ENCODE measurements at regions not wholly inside any gene's neighbourhood (a gene's known extent, or its start where the extent isn't known, plus 50 kb on each side); places are given as distances from the start of the nearest gene placed in this dataset.

GRCh38 chr1:70675737-70676156 lies 264.7 kb downstream of the CTH start:
- Histone ChIP-seq H3K27ac (ENCODE audit: low read depth, low read length) (no peak overlapping the region), H3K4me3 (replicated peaks in 1 of 2; ENCODE audit: low read depth in 1 of 2, low read length in 2 of 2) (no peak overlapping the region), H3K9me3 (ENCODE audit: control insufficient read depth in 1 of 2, insufficient read depth in 1 of 2, low read depth in 1 of 2, low read length in 2 of 2) (no peaks in the 10 kb centered on the region), H3K79me2 (ENCODE audit: insufficient read depth, low read length) (no peaks in the 10 kb centered on the region), H3K4me2 (ENCODE audit: low read length) (no peak overlapping the region), H3K9ac (ENCODE audit: low read length) (no peak overlapping the region), H3K9me2 (ENCODE audit: insufficient read depth) (no peaks in the 10 kb centered on the region), H3K27me3 (ENCODE audit: insufficient read depth, low read length) (peaks cover 29% of the 10 kb centered on the region), H2AFZ (ENCODE audit: low read depth, low read length, poor library complexity, severe bottlenecking) (no peak overlapping the region), H3K4me1 (ENCODE audit: control insufficient read depth in 1 of 2, insufficient read depth in 2 of 2, low read length in 2 of 2) (no peaks in the 10 kb centered on the region), H3K36me3 (ENCODE audit: control insufficient read depth in 1 of 2, insufficient read depth in 2 of 2, low read length in 2 of 2) (no peaks in the 10 kb centered on the region), H4K20me1 (ENCODE audit: insufficient read depth) (no peaks in the 10 kb centered on the region)
- RAD21 ChIA-PET (ENCODE audit: low non-redundant PET in 1 of 2, low total read pairs in 2 of 2, uncharacterized antibody in 2 of 2, unreplicated experiment in 2 of 2), result no interaction called here
- POLR2A ChIA-PET, result no interaction called here
- intact Hi-C loops (cut with micrococcal nuclease), result no loop called here
- DNase-seq (ENCODE audit: low read depth, low spot score) (no peak), ATAC-seq (0 out of 2 replicates have a peak, but pooled peaks have one; percentile 30)
- CTCF ChIA-PET, result no interaction called here
- TF ChIP-seq, protein P1, sequence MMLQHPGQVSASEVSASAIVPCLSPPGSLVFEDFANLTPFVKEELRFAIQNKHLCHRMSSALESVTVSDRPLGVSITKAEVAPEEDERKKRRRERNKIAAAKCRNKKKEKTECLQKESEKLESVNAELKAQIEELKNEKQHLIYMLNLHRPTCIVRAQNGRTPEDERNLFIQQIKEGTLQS (IDR thresholded peaks at IDR 0.05), result no peak
- no TSS peak for BruUV-seq (replicated peaks)

DNA sequence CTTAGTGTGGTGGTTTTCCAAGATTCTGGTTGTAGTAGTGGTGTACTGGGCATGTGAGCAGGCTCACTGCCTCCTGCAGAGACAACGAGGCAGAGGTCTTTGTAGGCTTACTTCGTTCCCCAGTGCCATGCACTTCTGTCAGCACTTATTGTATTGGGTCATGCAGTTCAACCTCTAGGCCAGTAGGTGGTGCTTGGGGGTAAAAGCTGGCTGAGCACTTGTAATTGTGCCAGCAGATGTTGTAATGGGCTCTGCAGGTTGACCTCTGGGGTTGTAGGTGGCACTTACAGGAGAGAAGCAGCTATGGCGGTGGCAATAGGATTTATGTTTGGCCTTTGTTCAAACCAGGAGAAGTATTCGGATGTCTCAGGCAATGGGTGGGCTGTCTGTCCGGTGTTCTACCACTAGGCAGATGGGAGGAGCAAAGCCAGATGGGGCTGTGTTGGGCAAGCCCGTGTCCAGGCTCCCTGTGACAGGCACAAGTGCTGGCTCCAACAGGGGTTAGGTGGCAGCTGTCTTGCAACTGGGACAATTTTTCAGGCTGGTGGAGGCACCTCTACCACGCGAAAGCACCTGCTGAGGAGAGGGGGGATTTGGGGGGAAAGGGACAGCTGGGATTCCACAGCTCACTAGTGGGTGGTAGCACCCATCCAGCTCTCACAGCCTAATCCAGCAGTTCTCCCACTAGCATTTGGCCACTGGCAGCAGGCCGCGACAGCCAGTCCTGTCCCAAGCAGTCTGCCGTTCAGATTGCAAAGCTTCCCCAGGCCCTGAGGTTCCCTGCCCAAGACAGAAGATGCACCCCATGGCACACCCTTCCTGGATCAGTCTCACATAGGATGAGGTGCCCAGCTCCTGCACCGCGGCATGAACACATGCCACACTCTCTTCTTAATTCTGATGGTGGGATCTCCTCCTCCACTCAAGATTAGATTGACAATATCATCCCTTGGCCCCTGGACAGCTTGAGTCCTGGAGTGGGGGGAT lies 274.5 kb downstream of the CTH start:
- Histone ChIP-seq H3K4me3 (replicated peaks in 1 of 2; ENCODE audit: low read depth in 1 of 2, low read length in 2 of 2) (no peak overlapping the region), H3K4me1 (ENCODE audit: control insufficient read depth in 1 of 2, insufficient read depth in 2 of 2, low read length in 2 of 2) (no peaks in the 10 kb centered on the region), H3K27me3 (ENCODE audit: insufficient read depth, low read length) (peaks cover 23% of the 10 kb centered on the region), H3K36me3 (ENCODE audit: control insufficient read depth in 1 of 2, insufficient read depth in 2 of 2, low read length in 2 of 2) (no peaks in the 10 kb centered on the region), H2AFZ (ENCODE audit: low read depth, low read length, poor library complexity, severe bottlenecking) (no peak overlapping the region), H3K79me2 (ENCODE audit: insufficient read depth, low read length) (no peaks in the 10 kb centered on the region), H3K9ac (ENCODE audit: low read length) (no peak overlapping the region), H3K4me2 (ENCODE audit: low read length) (no peak overlapping the region), H3K9me3 (ENCODE audit: control insufficient read depth in 1 of 2, insufficient read depth in 1 of 2, low read depth in 1 of 2, low read length in 2 of 2) (no peaks in the 10 kb centered on the region), H3K9me2 (ENCODE audit: insufficient read depth) (no peaks in the 10 kb centered on the region), H3K27ac (ENCODE audit: low read depth, low read length) (no peak overlapping the region), H4K20me1 (ENCODE audit: insufficient read depth) (no peaks in the 10 kb centered on the region)
- DNase-seq (ENCODE audit: low read depth, low spot score) (peak; percentile 41), ATAC-seq (peak; percentile 87)
- POLR2A ChIA-PET, result no interaction called here
- intact Hi-C loops (cut with micrococcal nuclease), result loop anchor here (2.0 kb wide), 1 partner anchor 365 kb away; no protein-coding TSS in a partner anchor
- CTCF ChIA-PET, result interaction anchor here (1.0 kb wide), 1 partner anchor 364 kb away, joined by 4 read pairs; no protein-coding TSS in a partner anchor
- RAD21 ChIA-PET (ENCODE audit: low non-redundant PET in 1 of 2, low total read pairs in 2 of 2, uncharacterized antibody in 2 of 2, unreplicated experiment in 2 of 2), result no interaction called here
- BruUV-seq (replicated peaks), result no TSS peak
- no peak for TF ChIP-seq EZH2phosphoT487 (IDR thresholded peaks at IDR 0.05; ENCODE audit: borderline replicate concordance)
- TF ChIP-seq CBX3 (IDR thresholded peaks at IDR 0.05; ENCODE audit: low read depth), result 0 out of 2 replicates have a peak, but pooled peaks have one; percentile 10
- TF ChIP-seq EGR1 (IDR thresholded peaks at IDR 0.05; ENCODE audit: low read depth), result no peak
- TF ChIP-seq EZH2 (IDR thresholded peaks at IDR 0.05), result no peak
- TF ChIP-seq, protein P2, sequence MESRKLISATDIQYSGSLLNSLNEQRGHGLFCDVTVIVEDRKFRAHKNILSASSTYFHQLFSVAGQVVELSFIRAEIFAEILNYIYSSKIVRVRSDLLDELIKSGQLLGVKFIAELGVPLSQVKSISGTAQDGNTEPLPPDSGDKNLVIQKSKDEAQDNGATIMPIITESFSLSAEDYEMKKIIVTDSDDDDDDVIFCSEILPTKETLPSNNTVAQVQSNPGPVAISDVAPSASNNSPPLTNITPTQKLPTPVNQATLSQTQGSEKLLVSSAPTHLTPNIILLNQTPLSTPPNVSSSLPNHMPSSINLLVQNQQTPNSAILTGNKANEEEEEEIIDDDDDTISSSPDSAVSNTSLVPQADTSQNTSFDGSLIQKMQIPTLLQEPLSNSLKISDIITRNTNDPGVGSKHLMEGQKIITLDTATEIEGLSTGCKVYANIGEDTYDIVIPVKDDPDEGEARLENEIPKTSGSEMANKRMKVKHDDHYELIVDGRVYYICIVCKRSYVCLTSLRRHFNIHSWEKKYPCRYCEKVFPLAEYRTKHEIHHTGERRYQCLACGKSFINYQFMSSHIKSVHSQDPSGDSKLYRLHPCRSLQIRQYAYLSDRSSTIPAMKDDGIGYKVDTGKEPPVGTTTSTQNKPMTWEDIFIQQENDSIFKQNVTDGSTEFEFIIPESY (IDR thresholded peaks at IDR 0.05; ENCODE audit: extremely low read depth, insufficient replicate concordance, low read length), result no peak
- TF ChIP-seq RAD21 (IDR thresholded peaks at IDR 0.05; ENCODE audit: low read depth), result peak; percentile 58
- no peak for TF ChIP-seq MAX (IDR thresholded peaks at IDR 0.05)
- no peak for TF ChIP-seq SRF (IDR thresholded peaks at IDR 0.05; ENCODE audit: low read depth)
- TF ChIP-seq, protein P3, sequence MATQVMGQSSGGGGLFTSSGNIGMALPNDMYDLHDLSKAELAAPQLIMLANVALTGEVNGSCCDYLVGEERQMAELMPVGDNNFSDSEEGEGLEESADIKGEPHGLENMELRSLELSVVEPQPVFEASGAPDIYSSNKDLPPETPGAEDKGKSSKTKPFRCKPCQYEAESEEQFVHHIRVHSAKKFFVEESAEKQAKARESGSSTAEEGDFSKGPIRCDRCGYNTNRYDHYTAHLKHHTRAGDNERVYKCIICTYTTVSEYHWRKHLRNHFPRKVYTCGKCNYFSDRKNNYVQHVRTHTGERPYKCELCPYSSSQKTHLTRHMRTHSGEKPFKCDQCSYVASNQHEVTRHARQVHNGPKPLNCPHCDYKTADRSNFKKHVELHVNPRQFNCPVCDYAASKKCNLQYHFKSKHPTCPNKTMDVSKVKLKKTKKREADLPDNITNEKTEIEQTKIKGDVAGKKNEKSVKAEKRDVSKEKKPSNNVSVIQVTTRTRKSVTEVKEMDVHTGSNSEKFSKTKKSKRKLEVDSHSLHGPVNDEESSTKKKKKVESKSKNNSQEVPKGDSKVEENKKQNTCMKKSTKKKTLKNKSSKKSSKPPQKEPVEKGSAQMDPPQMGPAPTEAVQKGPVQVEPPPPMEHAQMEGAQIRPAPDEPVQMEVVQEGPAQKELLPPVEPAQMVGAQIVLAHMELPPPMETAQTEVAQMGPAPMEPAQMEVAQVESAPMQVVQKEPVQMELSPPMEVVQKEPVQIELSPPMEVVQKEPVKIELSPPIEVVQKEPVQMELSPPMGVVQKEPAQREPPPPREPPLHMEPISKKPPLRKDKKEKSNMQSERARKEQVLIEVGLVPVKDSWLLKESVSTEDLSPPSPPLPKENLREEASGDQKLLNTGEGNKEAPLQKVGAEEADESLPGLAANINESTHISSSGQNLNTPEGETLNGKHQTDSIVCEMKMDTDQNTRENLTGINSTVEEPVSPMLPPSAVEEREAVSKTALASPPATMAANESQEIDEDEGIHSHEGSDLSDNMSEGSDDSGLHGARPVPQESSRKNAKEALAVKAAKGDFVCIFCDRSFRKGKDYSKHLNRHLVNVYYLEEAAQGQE (IDR thresholded peaks at IDR 0.05; ENCODE audit: low read depth), result no peak
- TF ChIP-seq ELF1 (IDR thresholded peaks at IDR 0.05; ENCODE audit: borderline replicate concordance, low read depth), result no peak

Data from HCT116 (cell line).